Osteoblast (primary cell): ENCODE measurements at regions not wholly inside any gene's neighbourhood (a gene's known extent, or its start where the extent isn't known, plus 50 kb on each side); places are given as distances from the start of the nearest gene placed in this dataset.

Source experiments
- DNase-seq: peaks from one replicate; pipeline ENCODE4 v3.0.0; 2011; ENCODE audit warnings: low spot score, mixed read lengths; ENCODE audit not compliant: insufficient read length; ENCODE audit errors: missing footprints
- H2AFZ ChIP-seq: 2 replicates; pipeline ENCODE4 v1.6.0; 2011; ENCODE audit warnings: mild to moderate bottlenecking, low read length
- H3K27ac ChIP-seq: 2 replicates; pipeline ENCODE4 v1.5.1; 2011; ENCODE audit warnings: mild to moderate bottlenecking, low read depth, low read length, moderate library complexity
- H3K27me3 ChIP-seq: 2 replicates; pipeline ENCODE4 v1.6.0; 2012; ENCODE audit warnings: mild to moderate bottlenecking, control low read depth, inconsistent platforms, low read length, moderate library complexity; ENCODE audit not compliant: insufficient read depth
- H3K36me3 ChIP-seq: 2 replicates; pipeline ENCODE4 v1.5.1; 2011; ENCODE audit warnings: mild to moderate bottlenecking, low read length, control low read depth, moderate library complexity; ENCODE audit not compliant: insufficient read depth
- H3K4me1 ChIP-seq: 2 replicates; pipeline ENCODE4 v1.5.1; 2011; ENCODE audit warnings: mild to moderate bottlenecking, low read length, control low read depth, moderate library complexity; ENCODE audit not compliant: insufficient read depth
- H3K4me2 ChIP-seq: 2 replicates; pipeline ENCODE4 v1.6.0; 2011; ENCODE audit warnings: mild to moderate bottlenecking, low read length; ENCODE audit not compliant: insufficient read depth
- H3K4me3 ChIP-seq: fragments of 200-600 bp; sonication (generic); 3 replicates; pipeline ENCODE4 v1.5.1; 2012; ENCODE audit warnings: mild to moderate bottlenecking, low read length, inconsistent platforms; ENCODE audit not compliant: insufficient read depth
- H3K79me2 ChIP-seq: 2 replicates; pipeline ENCODE4 v1.6.0; 2012; ENCODE audit warnings: mild to moderate bottlenecking, low read length, control low read depth, inconsistent platforms; ENCODE audit not compliant: insufficient read depth
- H3K9me3 ChIP-seq: 2 replicates; pipeline ENCODE4 v1.5.1; 2011; ENCODE audit warnings: low read depth, low read length, control low read depth
- H4K20me1 ChIP-seq: 2 replicates; pipeline ENCODE4 v1.6.0; 2012; ENCODE audit warnings: mild to moderate bottlenecking, low read length, control low read depth; ENCODE audit not compliant: insufficient read depth
- TF ChIP-seq, protein P1 (sequence below): IDR thresholded peaks from 2 replicates; pipeline ENCODE4 v1.5.1; 2011; ENCODE audit warnings: mild to moderate bottlenecking, low read depth, low read length, moderate library complexity; ENCODE audit errors: extremely low read depth

- H3K4me3 ChIP-seq: no peak overlapping the region
- H2AFZ ChIP-seq: no peak overlapping the region
- no peaks in the 10 kb centered on the region for H3K27me3 ChIP-seq
- no peaks in the 10 kb centered on the region for H3K9me3 ChIP-seq
- no peaks in the 10 kb centered on the region for H3K36me3 ChIP-seq
- H3K27ac ChIP-seq: no peak overlapping the region
- no peak for DNase-seq
- TF ChIP-seq, protein P1, sequence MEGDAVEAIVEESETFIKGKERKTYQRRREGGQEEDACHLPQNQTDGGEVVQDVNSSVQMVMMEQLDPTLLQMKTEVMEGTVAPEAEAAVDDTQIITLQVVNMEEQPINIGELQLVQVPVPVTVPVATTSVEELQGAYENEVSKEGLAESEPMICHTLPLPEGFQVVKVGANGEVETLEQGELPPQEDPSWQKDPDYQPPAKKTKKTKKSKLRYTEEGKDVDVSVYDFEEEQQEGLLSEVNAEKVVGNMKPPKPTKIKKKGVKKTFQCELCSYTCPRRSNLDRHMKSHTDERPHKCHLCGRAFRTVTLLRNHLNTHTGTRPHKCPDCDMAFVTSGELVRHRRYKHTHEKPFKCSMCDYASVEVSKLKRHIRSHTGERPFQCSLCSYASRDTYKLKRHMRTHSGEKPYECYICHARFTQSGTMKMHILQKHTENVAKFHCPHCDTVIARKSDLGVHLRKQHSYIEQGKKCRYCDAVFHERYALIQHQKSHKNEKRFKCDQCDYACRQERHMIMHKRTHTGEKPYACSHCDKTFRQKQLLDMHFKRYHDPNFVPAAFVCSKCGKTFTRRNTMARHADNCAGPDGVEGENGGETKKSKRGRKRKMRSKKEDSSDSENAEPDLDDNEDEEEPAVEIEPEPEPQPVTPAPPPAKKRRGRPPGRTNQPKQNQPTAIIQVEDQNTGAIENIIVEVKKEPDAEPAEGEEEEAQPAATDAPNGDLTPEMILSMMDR: no peak
- H3K79me2 ChIP-seq: no peaks in the 10 kb centered on the region
- H3K4me1 ChIP-seq: no peaks in the 10 kb centered on the region
- H4K20me1 ChIP-seq: no peaks in the 10 kb centered on the region
- no peak overlapping the region for H3K4me2 ChIP-seq
Observed at GRCh38 chr7:35467456-35467978, 213.6 kb upstream of the TBX20 start.

GRCh38 chr7:35465791-35466336 lies 212.0 kb upstream of the TBX20 start:
- Histone ChIP-seq H3K79me2 (no peaks in the 10 kb centered on the region), H2AFZ (no peak overlapping the region), H3K36me3 (no peaks in the 10 kb centered on the region), H3K9me3 (no peaks in the 10 kb centered on the region), H3K27me3 (no peaks in the 10 kb centered on the region), H3K4me3 (no peak overlapping the region), H3K4me1 (no peaks in the 10 kb centered on the region), H3K4me2 (no peak overlapping the region), H4K20me1 (no peaks in the 10 kb centered on the region), H3K27ac (no peak overlapping the region)
- no peak for DNase-seq
- TF ChIP-seq, protein P1: no peak

GRCh38 chr7:35463751-35464150 lies 209.9 kb upstream of the TBX20 start:
- peak; percentile 60 for DNase-seq
- no peak overlapping the region for H3K4me2 ChIP-seq
- H3K27ac ChIP-seq: no peak overlapping the region
- no peak overlapping the region for H2AFZ ChIP-seq
- H3K4me1 ChIP-seq: no peaks in the 10 kb centered on the region
- TF ChIP-seq, protein P1: no peak
- H3K27me3 ChIP-seq: no peaks in the 10 kb centered on the region
- H3K79me2 ChIP-seq: no peaks in the 10 kb centered on the region
- H4K20me1 ChIP-seq: no peaks in the 10 kb centered on the region
- H3K36me3 ChIP-seq: no peaks in the 10 kb centered on the region
- H3K4me3 ChIP-seq: no peak overlapping the region
- H3K9me3 ChIP-seq: no peaks in the 10 kb centered on the region

GRCh38 chr7:35463176-35463700 lies 209.3 kb upstream of the TBX20 start:
- H3K9me3 ChIP-seq: no peaks in the 10 kb centered on the region
- H3K79me2 ChIP-seq: no peaks in the 10 kb centered on the region
- no peaks in the 10 kb centered on the region for H3K4me1 ChIP-seq
- H3K4me3 ChIP-seq: no peak overlapping the region
- no peak overlapping the region for H3K27ac ChIP-seq
- no peaks in the 10 kb centered on the region for H3K27me3 ChIP-seq
- DNase-seq: no peak
- H2AFZ ChIP-seq: no peak overlapping the region
- TF ChIP-seq, protein P1: no peak
- no peaks in the 10 kb centered on the region for H3K36me3 ChIP-seq
- no peaks in the 10 kb centered on the region for H4K20me1 ChIP-seq
- H3K4me2 ChIP-seq: no peak overlapping the region
